B cell (primary cell): ENCODE measurements at regions not wholly inside any gene's neighbourhood (a gene's known extent, or its start where the extent isn't known, plus 50 kb on each side); places are given as distances from the start of the nearest gene placed in this dataset.

Experiments used
- CTCF ChIP-seq: fragments of 200-600 bp; IDR thresholded peaks from one replicate; pipeline ENCODE4 v1.8.0; 2022; ENCODE audit warnings: antibody characterized with exemption, mild to moderate bottlenecking
- EZH2 ChIP-seq: IDR thresholded peaks from 2 replicates; pipeline ENCODE4 v1.6.1; 2012; ENCODE audit warnings: borderline replicate concordance, low read depth, mild to moderate bottlenecking, moderate library complexity, low read length; ENCODE audit not compliant: insufficient read depth, poor library complexity, severe bottlenecking

DNA sequence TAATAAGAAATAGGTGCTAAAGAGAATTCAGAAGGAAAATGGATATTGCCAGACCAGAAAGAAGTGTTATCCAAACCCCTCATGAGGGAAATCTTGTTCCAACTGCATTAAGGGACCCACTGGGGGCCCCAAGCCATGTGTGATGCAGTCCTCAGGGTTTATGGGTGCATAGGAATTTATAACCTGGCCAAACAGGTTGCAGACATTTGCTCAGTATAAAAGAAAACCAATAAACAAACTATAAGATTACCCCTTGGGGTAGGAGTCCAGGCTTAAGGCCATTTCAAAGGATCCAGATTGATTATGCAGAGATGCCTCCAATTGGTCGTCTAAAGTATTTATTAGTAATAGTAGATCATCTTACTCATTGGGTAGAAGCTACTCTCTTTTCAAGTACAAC lies 240.9 kb upstream of the DIO3 start:
- TF ChIP-seq CTCF (no peak), EZH2 (no peak)
